GM21423 (cell line): ENCODE measurements at regions not wholly inside any gene's neighbourhood (a gene's known extent, or its start where the extent isn't known, plus 50 kb on each side); places are given as distances from the start of the nearest gene placed in this dataset.

Source experiments
- ATAC-seq: cut with Tn5 transposase; IDR thresholded peaks from one replicate; pipeline ENCODE4 v1.9.1; 2021; ENCODE audit warnings: mild to moderate bottlenecking, moderate library complexity; ENCODE audit not compliant: unreplicated experiment

GRCh38 chr4:167645358-167645757 is 411.1 kb upstream of the SPOCK3 start:
- no peak for ATAC-seq

- no peak for ATAC-seq
Measured at GRCh38 chr4:167652267-167652666, 418.0 kb upstream of the SPOCK3 start.

GRCh38 chr4:167688660-167689142 is 403.6 kb upstream of the ANXA10 start:
- no peak for ATAC-seq

GRCh38 chr4:167702391-167702790 is 389.9 kb upstream of the ANXA10 start:
- ATAC-seq = no peak

GRCh38 chr4:167711517-167711916 is 380.8 kb upstream of the ANXA10 start:
- no peak for ATAC-seq

- ATAC-seq = no peak
Measured at GRCh38 chr4:167713756-167714155, 378.6 kb upstream of the ANXA10 start.

GRCh38 chr4:167715176-167715575 is 377.2 kb upstream of the ANXA10 start:
- ATAC-seq = no peak

- no peak for ATAC-seq
Measured at GRCh38 chr4:167717495-167717894, 374.8 kb upstream of the ANXA10 start.

- ATAC-seq = no peak
Measured at GRCh38 chr4:167721617-167722486, 370.5 kb upstream of the ANXA10 start.

- ATAC-seq = no peak
Measured at GRCh38 chr4:167722487-167722808, 369.9 kb upstream of the ANXA10 start.

GRCh38 chr4:167724941-167725340 is 367.4 kb upstream of the ANXA10 start:
- ATAC-seq = no peak

GRCh38 chr4:167730769-167731168 is 361.6 kb upstream of the ANXA10 start:
- ATAC-seq = no peak

- no peak for ATAC-seq
Measured at GRCh38 chr4:167745024-167745687, 347.2 kb upstream of the ANXA10 start.

GRCh38 chr4:167767281-167767680 is 325.1 kb upstream of the ANXA10 start:
- ATAC-seq = no peak

- no peak for ATAC-seq
Measured at GRCh38 chr4:167774646-167775045, 317.7 kb upstream of the ANXA10 start.

GRCh38 chr4:167775375-167775774 is 317.0 kb upstream of the ANXA10 start:
- no peak for ATAC-seq

GRCh38 chr4:167779280-167779679 is 313.1 kb upstream of the ANXA10 start:
- no peak for ATAC-seq

- no peak for ATAC-seq
Measured at GRCh38 chr4:167779864-167780263, 312.5 kb upstream of the ANXA10 start.

GRCh38 chr4:167784826-167785225 is 307.5 kb upstream of the ANXA10 start:
- no peak for ATAC-seq

GRCh38 chr4:167785523-167785922 is 306.8 kb upstream of the ANXA10 start:
- no peak for ATAC-seq

GRCh38 chr4:167786504-167786903 is 305.8 kb upstream of the ANXA10 start:
- ATAC-seq = no peak

- ATAC-seq = no peak
Measured at GRCh38 chr4:167787231-167787630, 305.1 kb upstream of the ANXA10 start.
